WTC11 (cell line): ENCODE measurements at regions not wholly inside any gene's neighbourhood (a gene's known extent, or its start where the extent isn't known, plus 50 kb on each side); places are given as distances from the start of the nearest gene placed in this dataset.

Experiments
- ATF3 ChIP-seq: sonication (generic); formaldehyde crosslinking; conservative IDR thresholded peaks from 2 replicates; pipeline ENCODE4 v1.8.1; 2022; ENCODE audit warnings: mild to moderate bottlenecking, missing genetic modification reagents
- CDX4 ChIP-seq: fragments of 250-450 bp; sonication (Bioruptor Pico); IDR thresholded peaks from 2 replicates; pipeline ENCODE4 v1.9.0; 2021; ENCODE audit warnings: moderate library complexity, mild to moderate bottlenecking, inconsistent platforms, borderline replicate concordance
- CREM ChIP-seq: sonication (generic); formaldehyde crosslinking; IDR thresholded peaks from 2 replicates; pipeline ENCODE4 v1.8.1; 2022; ENCODE audit warnings: mild to moderate bottlenecking, missing genetic modification reagents, moderate library complexity
- CTCF ChIP-seq: fragments of 200-600 bp; IDR thresholded peaks from 2 replicates; pipeline ENCODE4 v1.8.0; 2022; ENCODE audit warnings: antibody characterized with exemption
- ESRRA ChIP-seq: sonication (generic); formaldehyde crosslinking; IDR thresholded peaks from 2 replicates; pipeline ENCODE4 v1.8.1; 2022; ENCODE audit warnings: mild to moderate bottlenecking, missing genetic modification reagents, borderline replicate concordance
- ETV6 ChIP-seq: sonication (generic); formaldehyde crosslinking; IDR thresholded peaks from 2 replicates; pipeline ENCODE4 v1.8.1; 2022; ENCODE audit warnings: mild to moderate bottlenecking, missing genetic modification reagents
- MAX ChIP-seq: sonication (generic); formaldehyde crosslinking; IDR thresholded peaks from 2 replicates; pipeline ENCODE4 v1.8.0; 2022; ENCODE audit warnings: mild to moderate bottlenecking, missing genetic modification reagents
- NR3C1 ChIP-seq: sonication (generic); formaldehyde crosslinking; conservative IDR thresholded peaks from 2 replicates; pipeline ENCODE4 v1.8.1; 2023; ENCODE audit warnings: low read depth, mild to moderate bottlenecking, missing genetic modification reagents
- PRRX2 ChIP-seq: fragments of 250-450 bp; sonication (Bioruptor Pico); IDR thresholded peaks from 2 replicates; pipeline ENCODE4 v1.8.0; 2021; ENCODE audit warnings: mild to moderate bottlenecking
- TF ChIP-seq, protein P1 (sequence below): sonication (generic); formaldehyde crosslinking; IDR thresholded peaks from 2 replicates; pipeline ENCODE4 v1.8.1; 2022; ENCODE audit warnings: mild to moderate bottlenecking, moderate library complexity, missing genetic modification reagents
- TF ChIP-seq, protein P2 (sequence below): sonication (generic); formaldehyde crosslinking; IDR thresholded peaks from 2 replicates; pipeline ENCODE4 v1.8.1; 2022; ENCODE audit warnings: mild to moderate bottlenecking, missing genetic modification reagents, moderate library complexity, borderline replicate concordance

- TF ChIP-seq CTCF (no peak), CDX4 (CRISPR knock-in tag) (no peak), PRRX2 (CRISPR knock-in tag) (no peak), CREM (CRISPR knock-in tag) (no peak), MAX (CRISPR knock-in tag) (peak; percentile 36; the same call in 1 of the 2 replicates), ATF3 (CRISPR knock-in tag) (no peak), ESRRA (CRISPR knock-in tag) (no peak), ETV6 (CRISPR knock-in tag) (no peak), NR3C1 (CRISPR knock-in tag) (no peak)
- TF ChIP-seq, protein P1, sequence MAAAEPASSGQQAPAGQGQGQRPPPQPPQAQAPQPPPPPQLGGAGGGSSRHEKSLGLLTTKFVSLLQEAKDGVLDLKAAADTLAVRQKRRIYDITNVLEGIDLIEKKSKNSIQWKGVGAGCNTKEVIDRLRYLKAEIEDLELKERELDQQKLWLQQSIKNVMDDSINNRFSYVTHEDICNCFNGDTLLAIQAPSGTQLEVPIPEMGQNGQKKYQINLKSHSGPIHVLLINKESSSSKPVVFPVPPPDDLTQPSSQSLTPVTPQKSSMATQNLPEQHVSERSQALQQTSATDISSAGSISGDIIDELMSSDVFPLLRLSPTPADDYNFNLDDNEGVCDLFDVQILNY (CRISPR knock-in tag): no peak
- TF ChIP-seq, protein P2, sequence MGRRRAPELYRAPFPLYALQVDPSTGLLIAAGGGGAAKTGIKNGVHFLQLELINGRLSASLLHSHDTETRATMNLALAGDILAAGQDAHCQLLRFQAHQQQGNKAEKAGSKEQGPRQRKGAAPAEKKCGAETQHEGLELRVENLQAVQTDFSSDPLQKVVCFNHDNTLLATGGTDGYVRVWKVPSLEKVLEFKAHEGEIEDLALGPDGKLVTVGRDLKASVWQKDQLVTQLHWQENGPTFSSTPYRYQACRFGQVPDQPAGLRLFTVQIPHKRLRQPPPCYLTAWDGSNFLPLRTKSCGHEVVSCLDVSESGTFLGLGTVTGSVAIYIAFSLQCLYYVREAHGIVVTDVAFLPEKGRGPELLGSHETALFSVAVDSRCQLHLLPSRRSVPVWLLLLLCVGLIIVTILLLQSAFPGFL (CRISPR knock-in tag): no peak
Measured at GRCh38 chr18:29711932-29712331, 1330.6 kb downstream of the DSC3 start.
